ENCODE measurements at regions not wholly inside any gene's neighbourhood (a gene's known extent, or its start where the extent isn't known, plus 50 kb on each side); places are given as distances from the start of the nearest gene placed in this dataset.

DNA sequence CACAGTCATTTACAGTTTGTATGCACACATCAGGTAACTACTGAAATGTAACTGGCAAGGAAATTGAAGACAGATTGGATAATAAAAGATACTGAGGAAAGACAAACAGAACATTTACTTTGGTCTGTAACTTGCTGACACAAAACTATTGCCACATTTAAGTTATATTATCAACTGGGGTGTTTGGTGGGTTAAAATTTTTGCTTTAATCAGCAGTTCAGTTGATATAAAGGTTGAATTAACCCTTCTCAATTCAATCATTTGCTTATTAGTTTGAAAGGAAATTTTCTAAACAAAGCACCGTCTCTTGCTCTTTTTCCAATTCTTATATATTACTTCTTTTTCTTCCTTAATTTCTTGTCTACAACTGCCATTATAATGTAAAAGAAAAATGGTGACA, 102.4 kb downstream of the TMEM26 start:
- Histone ChIP-seq H3K9me3 (ENCODE audit: control insufficient read depth in 4 of 4, low read length in 3 of 4) (no peaks in the 10 kb centered on the region), H3K4me1 (ENCODE audit: control insufficient read depth in 4 of 4, insufficient read depth in 4 of 4, low read length in 3 of 4) (no peaks in the 10 kb centered on the region), H3K4me3 (ENCODE audit: low read depth in 1 of 3, low read length in 3 of 3) (no peak overlapping the region), H3K27ac (ENCODE audit: low read depth in 1 of 2, low read length in 2 of 2) (no peak overlapping the region), H3K36me3 (ENCODE audit: control insufficient read depth in 4 of 4, insufficient read depth in 3 of 4, low read depth in 1 of 4, low read length in 3 of 4) (no peaks in the 10 kb centered on the region), H3K9ac (ENCODE audit: low read depth in 1 of 2, low read length in 2 of 2) (no peak overlapping the region), H3K27me3 (ENCODE audit: control insufficient read depth in 4 of 4, insufficient read depth in 4 of 4, low read length in 3 of 4) (no peaks in the 10 kb centered on the region)
- TF ChIP-seq CTCF (IDR thresholded peaks at IDR 0.05; ENCODE audit: low read depth, low read length, missing input control) (no peak), GABPA (IDR thresholded peaks at IDR 0.05 in 1 of 2, conservative IDR thresholded peaks at IDR 0.05 in 1 of 2) (no peak), HNF4A (conservative IDR thresholded peaks at IDR 0.05) (no peak), FOXA1 (IDR thresholded peaks at IDR 0.05) (no peak), MAX (IDR thresholded peaks at IDR 0.05) (no peak), HNF4G (IDR thresholded peaks at IDR 0.05) (no peak), YY1 (IDR thresholded peaks at IDR 0.05) (no peak)
- no peak for DNase-seq (ENCODE audit: low spot score)
- 72% methylated on average over 1 of the region's 1 CpG for WGBS

DNA sequence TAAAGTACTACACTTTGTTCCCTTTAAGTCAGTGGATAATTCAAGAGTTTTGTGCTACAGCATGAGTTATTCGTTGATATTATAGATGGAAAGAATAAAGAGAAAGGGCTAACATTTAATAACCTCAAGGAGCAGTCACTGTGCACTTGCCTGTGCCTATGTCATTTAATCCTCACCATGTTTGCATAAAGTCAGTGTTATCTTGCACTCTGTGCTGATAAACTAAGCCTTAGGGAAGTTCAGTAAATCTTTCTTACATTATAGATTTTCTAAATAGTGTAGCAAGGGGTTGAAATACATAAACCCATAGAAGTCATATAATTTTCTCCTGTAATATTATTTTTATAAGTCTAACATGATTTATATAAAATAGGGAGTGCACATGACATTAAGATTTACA, 103.1 kb downstream of the TMEM26 start:
- TF ChIP-seq TAF1 (conservative IDR thresholded peaks at IDR 0.05) (no peak), REST (IDR thresholded peaks at IDR 0.05) (no peak), SP1 (IDR thresholded peaks at IDR 0.05) (no peak), RXRA (IDR thresholded peaks at IDR 0.05) (no peak), JUND (IDR thresholded peaks at IDR 0.05) (no peak), EGR1 (IDR thresholded peaks at IDR 0.05; ENCODE audit: low read depth in 2 of 2) (no peak), FOXA1 (IDR thresholded peaks at IDR 0.05) (no peak)
- H3K4me3 ChIP-seq (ENCODE audit: low read depth in 1 of 3, low read length in 3 of 3), result no peak overlapping the region

GRCh38 chr10:61346796-61347413, 106.3 kb downstream of the TMEM26 start:
- 77% methylated on average over 3 of the region's 3 CpGs for WGBS

More for the DNA sequence above, 103.1 kb downstream of the TMEM26 start:
- Histone ChIP-seq H3K27ac (ENCODE audit: low read depth in 1 of 2, low read length in 2 of 2) (no peak overlapping the region), H3K27me3 (ENCODE audit: control insufficient read depth in 4 of 4, insufficient read depth in 4 of 4, low read length in 3 of 4) (no peaks in the 10 kb centered on the region), H3K36me3 (ENCODE audit: control insufficient read depth in 4 of 4, insufficient read depth in 3 of 4, low read depth in 1 of 4, low read length in 3 of 4) (no peaks in the 10 kb centered on the region), H3K9me3 (ENCODE audit: control insufficient read depth in 4 of 4, low read length in 3 of 4) (no peaks in the 10 kb centered on the region), H3K9ac (ENCODE audit: low read depth in 1 of 2, low read length in 2 of 2) (no peak overlapping the region), H3K4me1 (ENCODE audit: control insufficient read depth in 4 of 4, insufficient read depth in 4 of 4, low read length in 3 of 4) (no peaks in the 10 kb centered on the region)
- WGBS, result 0% methylated on average over 1 of the region's 1 CpG
- DNase-seq (ENCODE audit: low spot score), result no peak

More at GRCh38 chr10:61346796-61347413, 106.3 kb downstream of the TMEM26 start:
- H3K9ac ChIP-seq (ENCODE audit: low read depth in 1 of 2, low read length in 2 of 2), result no peak overlapping the region
- no peak overlapping the region for H3K4me3 ChIP-seq (ENCODE audit: low read depth in 1 of 3, low read length in 3 of 3)
- H3K27ac ChIP-seq (ENCODE audit: low read depth in 1 of 2, low read length in 2 of 2), result no peak overlapping the region
- no peak for TF ChIP-seq NR2F2 (IDR thresholded peaks at IDR 0.05)
- no peaks in the 10 kb centered on the region for H3K4me1 ChIP-seq (ENCODE audit: control insufficient read depth in 4 of 4, insufficient read depth in 4 of 4, low read length in 3 of 4)
- no peaks in the 10 kb centered on the region for H3K9me3 ChIP-seq (ENCODE audit: control insufficient read depth in 4 of 4, low read length in 3 of 4)
- no peaks in the 10 kb centered on the region for H3K27me3 ChIP-seq (ENCODE audit: control insufficient read depth in 4 of 4, insufficient read depth in 4 of 4, low read length in 3 of 4)
- DNase-seq (ENCODE audit: low spot score), result no peak
- no peaks in the 10 kb centered on the region for H3K36me3 ChIP-seq (ENCODE audit: control insufficient read depth in 4 of 4, insufficient read depth in 3 of 4, low read depth in 1 of 4, low read length in 3 of 4)

Measured in liver (tissue), 8 donors.